ENCODE measurements at regions not wholly inside any gene's neighbourhood (a gene's known extent, or its start where the extent isn't known, plus 50 kb on each side); places are given as distances from the start of the nearest gene placed in this dataset.

DNA sequence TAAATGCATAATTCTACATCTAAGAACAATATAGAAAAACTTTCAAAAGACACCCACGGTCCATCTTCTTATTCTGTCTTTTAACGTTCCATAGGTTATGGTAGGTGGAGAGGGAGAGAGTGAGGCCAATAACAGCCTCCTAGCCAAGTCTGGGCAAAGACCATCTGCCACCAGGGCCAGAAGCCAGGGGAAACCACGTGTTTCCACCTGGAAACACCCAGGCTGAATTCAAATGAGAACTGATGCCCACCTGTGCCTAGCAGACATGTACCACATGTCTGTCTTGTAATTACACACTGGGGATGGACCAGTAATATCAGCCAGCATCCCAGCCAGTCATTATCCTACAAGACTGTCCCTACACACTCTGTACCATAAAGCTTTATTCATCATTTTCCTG, 1573.1 kb downstream of the EFNB2 start:
- TF ChIP-seq, protein P1, sequence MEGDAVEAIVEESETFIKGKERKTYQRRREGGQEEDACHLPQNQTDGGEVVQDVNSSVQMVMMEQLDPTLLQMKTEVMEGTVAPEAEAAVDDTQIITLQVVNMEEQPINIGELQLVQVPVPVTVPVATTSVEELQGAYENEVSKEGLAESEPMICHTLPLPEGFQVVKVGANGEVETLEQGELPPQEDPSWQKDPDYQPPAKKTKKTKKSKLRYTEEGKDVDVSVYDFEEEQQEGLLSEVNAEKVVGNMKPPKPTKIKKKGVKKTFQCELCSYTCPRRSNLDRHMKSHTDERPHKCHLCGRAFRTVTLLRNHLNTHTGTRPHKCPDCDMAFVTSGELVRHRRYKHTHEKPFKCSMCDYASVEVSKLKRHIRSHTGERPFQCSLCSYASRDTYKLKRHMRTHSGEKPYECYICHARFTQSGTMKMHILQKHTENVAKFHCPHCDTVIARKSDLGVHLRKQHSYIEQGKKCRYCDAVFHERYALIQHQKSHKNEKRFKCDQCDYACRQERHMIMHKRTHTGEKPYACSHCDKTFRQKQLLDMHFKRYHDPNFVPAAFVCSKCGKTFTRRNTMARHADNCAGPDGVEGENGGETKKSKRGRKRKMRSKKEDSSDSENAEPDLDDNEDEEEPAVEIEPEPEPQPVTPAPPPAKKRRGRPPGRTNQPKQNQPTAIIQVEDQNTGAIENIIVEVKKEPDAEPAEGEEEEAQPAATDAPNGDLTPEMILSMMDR (IDR thresholded peaks at IDR 0.05; ENCODE audit: low read length) = no peak
- TF ChIP-seq EZH2 (IDR thresholded peaks at IDR 0.05; ENCODE audit: borderline replicate concordance, low read length) = no peak
